Peyer's patch (tissue), 4 donors: ENCODE measurements at regions not wholly inside any gene's neighbourhood (a gene's known extent, or its start where the extent isn't known, plus 50 kb on each side); places are given as distances from the start of the nearest gene placed in this dataset.

Experiments used
- DNase-seq, 3 donors: peaks; one replicate each; pipeline ENCODE4 v3.0.0-alpha.2; 2017 to 2019
- H3K27ac ChIP-seq, 4 donors: fragments of 200-600 bp; sonication (generic); one replicate each; pipeline ENCODE4 v1.5.1; 2016 to 2019
- H3K27me3 ChIP-seq, 2 donors: fragments of 200-600 bp; sonication (generic); one replicate each; pipeline ENCODE4 v1.5.1; 2019
- H3K36me3 ChIP-seq, 3 donors: fragments of 200-600 bp; sonication (generic); one replicate each; pipeline ENCODE4 v1.5.1; 2016 to 2019
- H3K4me1 ChIP-seq, 4 donors: fragments of 200-600 bp; sonication (generic); one replicate each; pipeline ENCODE4 v1.5.1; 2016 to 2019
- H3K4me3 ChIP-seq, 4 donors: fragments of 200-600 bp; sonication (generic); 1 replicate in 3 of 4; 2 replicates in 1 of 4; pipeline ENCODE4 v1.5.1; 2016 to 2019; ENCODE audit warnings: mild to moderate bottlenecking in 1 of 4
- H3K9me3 ChIP-seq, 4 donors: fragments of 200-600 bp; sonication (generic); one replicate each; pipeline ENCODE4 v1.5.1; 2016 to 2019; ENCODE audit warnings: mild to moderate bottlenecking in 1 of 4
- CTCF ChIP-seq, 6 experiments: fragments of 450-650 bp in 4 of 6; fragments of 200-600 bp in 2 of 6; sonication (generic) in 1 of 6; IDR thresholded peaks; one replicate each; pipeline ENCODE4 v1.5.1; 2017 to 2019; ENCODE audit warnings: antibody characterized with exemption in 6 of 6, mild to moderate bottlenecking in 3 of 6, moderate library complexity in 1 of 6
- POLR2A ChIP-seq, 2 donors: fragments of 450-650 bp; IDR thresholded peaks; one replicate each; pipeline ENCODE4 v1.5.1; 2017; ENCODE audit warnings: antibody characterized with exemption in 2 of 2, mild to moderate bottlenecking in 2 of 2, moderate library complexity in 2 of 2

GRCh38 chr22:47627556-47628253 lies 865.3 kb downstream of the TBC1D22A start:
- Histone ChIP-seq H3K9me3 (no peaks in the 10 kb centered on the region), H3K27ac (no peak overlapping the region), H3K27me3 (no peaks in the 10 kb centered on the region), H3K36me3 (no peaks in the 10 kb centered on the region), H3K4me3 (no peak overlapping the region), H3K4me1 (no peaks in the 10 kb centered on the region)
- TF ChIP-seq CTCF (IDR thresholded peaks at IDR 0.05) (no peak), POLR2A (IDR thresholded peaks at IDR 0.05) (no peak)
- DNase-seq: no peak

GRCh38 chr22:47626428-47627390 lies 864.3 kb downstream of the TBC1D22A start:
- H3K4me1 ChIP-seq: no peaks in the 10 kb centered on the region
- no peak overlapping the region for H3K27ac ChIP-seq
- no peaks in the 10 kb centered on the region for H3K36me3 ChIP-seq
- H3K9me3 ChIP-seq: no peaks in the 10 kb centered on the region
- H3K27me3 ChIP-seq: no peaks in the 10 kb centered on the region
- TF ChIP-seq POLR2A (IDR thresholded peaks at IDR 0.05) (no peak), CTCF (IDR thresholded peaks at IDR 0.05) (no peak)
- no peak overlapping the region for H3K4me3 ChIP-seq
- peak in 1 of 3 donors; percentile 4 for DNase-seq

- Histone ChIP-seq H3K27ac (no peak overlapping the region), H3K9me3 (no peaks in the 10 kb centered on the region), H3K27me3 (no peaks in the 10 kb centered on the region), H3K36me3 (no peaks in the 10 kb centered on the region), H3K4me3 (no peak overlapping the region), H3K4me1 (no peaks in the 10 kb centered on the region)
- no peak for DNase-seq
- TF ChIP-seq POLR2A (IDR thresholded peaks at IDR 0.05): no peak
- TF ChIP-seq CTCF (IDR thresholded peaks at IDR 0.05): no peak
Observed at GRCh38 chr22:47625531-47626427, 863.3 kb downstream of the TBC1D22A start.

GRCh38 chr22:47625013-47625385 lies 862.5 kb downstream of the TBC1D22A start:
- Histone ChIP-seq H3K27me3 (no peaks in the 10 kb centered on the region), H3K36me3 (no peaks in the 10 kb centered on the region), H3K4me3 (no peak overlapping the region), H3K27ac (no peak overlapping the region), H3K9me3 (no peaks in the 10 kb centered on the region), H3K4me1 (no peaks in the 10 kb centered on the region)
- TF ChIP-seq CTCF (IDR thresholded peaks at IDR 0.05): no peak
- TF ChIP-seq POLR2A (IDR thresholded peaks at IDR 0.05): no peak
- DNase-seq: peak in 1 of 3 donors; percentile 22

- Histone ChIP-seq H3K36me3 (no peaks in the 10 kb centered on the region), H3K4me1 (no peaks in the 10 kb centered on the region), H3K27ac (no peak overlapping the region), H3K27me3 (no peaks in the 10 kb centered on the region), H3K9me3 (no peaks in the 10 kb centered on the region), H3K4me3 (no peak overlapping the region)
- TF ChIP-seq CTCF (IDR thresholded peaks at IDR 0.05) (no peak), POLR2A (IDR thresholded peaks at IDR 0.05) (no peak)
- DNase-seq: peak in 1 of 3 donors; percentile 30
Observed at GRCh38 chr22:47624252-47625012, 862.0 kb downstream of the TBC1D22A start.
